ENCODE measurements at regions not wholly inside any gene's neighbourhood (a gene's known extent, or its start where the extent isn't known, plus 50 kb on each side); places are given as distances from the start of the nearest gene placed in this dataset.

GRCh38 chr13:73695325-73695724, 438.9 kb downstream of the KLF12 start:
- H3K9me3 Mint-ChIP-seq, result no peaks in the 10 kb centered on the region
- no peak for TF ChIP-seq CTCF (IDR thresholded peaks at IDR 0.05; ENCODE audit: unreplicated experiment in 3 of 3)

GRCh38 chr13:73693215-73693614, 441.0 kb downstream of the KLF12 start:
- Mint-ChIP-seq H3K9me3 (no peaks in the 10 kb centered on the region), H3K4me1 (peaks cover 27% of the 10 kb centered on the region), H3K4me3 (no peak overlapping the region), H3K27me3 (ENCODE audit: low read depth) (no peaks in the 10 kb centered on the region), H3K36me3 (ENCODE audit: low read depth) (peaks cover 62% of the 10 kb centered on the region), H3K27ac (no peak overlapping the region)
- no peak for TF ChIP-seq CTCF (IDR thresholded peaks at IDR 0.05; ENCODE audit: unreplicated experiment in 3 of 3)

More at GRCh38 chr13:73695325-73695724, 438.9 kb downstream of the KLF12 start:
- H3K27me3 Mint-ChIP-seq (ENCODE audit: low read depth), result no peaks in the 10 kb centered on the region
- no peak overlapping the region for H3K27ac Mint-ChIP-seq
- no peak overlapping the region for H3K4me3 Mint-ChIP-seq
- H3K4me1 Mint-ChIP-seq, result peaks cover 23% of the 10 kb centered on the region
- peaks cover 52% of the 10 kb centered on the region for H3K36me3 Mint-ChIP-seq (ENCODE audit: low read depth)

- H3K4me1 Mint-ChIP-seq, result peaks cover 27% of the 10 kb centered on the region
- no peaks in the 10 kb centered on the region for H3K27me3 Mint-ChIP-seq (ENCODE audit: low read depth)
- no peak for TF ChIP-seq CTCF (IDR thresholded peaks at IDR 0.05; ENCODE audit: unreplicated experiment in 3 of 3)
- peaks cover 56% of the 10 kb centered on the region for H3K36me3 Mint-ChIP-seq (ENCODE audit: low read depth)
- no peak overlapping the region for H3K4me3 Mint-ChIP-seq
- no peaks in the 10 kb centered on the region for H3K9me3 Mint-ChIP-seq
- H3K27ac Mint-ChIP-seq, result peak overlapping the region in 2 of 3 experiments; percentile 3 to 10
Measured at GRCh38 chr13:73691891-73692290, 442.3 kb downstream of the KLF12 start.

GRCh38 chr13:73687929-73688328, 446.3 kb downstream of the KLF12 start:
- peaks cover 27% of the 10 kb centered on the region for H3K4me1 Mint-ChIP-seq

GRCh38 chr13:73687087-73687486, 447.1 kb downstream of the KLF12 start:
- Mint-ChIP-seq H3K9me3 (no peaks in the 10 kb centered on the region), H3K36me3 (ENCODE audit: low read depth) (peaks cover 24% of the 10 kb centered on the region), H3K27me3 (ENCODE audit: low read depth) (no peaks in the 10 kb centered on the region), H3K4me3 (no peak overlapping the region), H3K27ac (no peak overlapping the region), H3K4me1 (peaks cover 21% of the 10 kb centered on the region)
- no peak for TF ChIP-seq CTCF (IDR thresholded peaks at IDR 0.05; ENCODE audit: unreplicated experiment in 3 of 3)

More at GRCh38 chr13:73687929-73688328, 446.3 kb downstream of the KLF12 start:
- Mint-ChIP-seq H3K36me3 (ENCODE audit: low read depth) (peaks cover 32% of the 10 kb centered on the region), H3K9me3 (no peaks in the 10 kb centered on the region), H3K4me3 (no peak overlapping the region), H3K27me3 (ENCODE audit: low read depth) (no peaks in the 10 kb centered on the region), H3K27ac (no peak overlapping the region)
- no peak for TF ChIP-seq CTCF (IDR thresholded peaks at IDR 0.05; ENCODE audit: unreplicated experiment in 3 of 3)

GRCh38 chr13:73684750-73685149, 449.5 kb downstream of the KLF12 start:
- Mint-ChIP-seq H3K4me1 (peaks cover 4% of the 10 kb centered on the region), H3K36me3 (ENCODE audit: low read depth) (peaks cover 16% of the 10 kb centered on the region), H3K27me3 (ENCODE audit: low read depth) (no peaks in the 10 kb centered on the region), H3K27ac (no peak overlapping the region), H3K4me3 (no peak overlapping the region), H3K9me3 (no peaks in the 10 kb centered on the region)
- no peak for TF ChIP-seq CTCF (IDR thresholded peaks at IDR 0.05; ENCODE audit: unreplicated experiment in 3 of 3)

Data from nephron (organoid).